CD4-positive, alpha-beta memory T cell (primary cell): ENCODE measurements at regions not wholly inside any gene's neighbourhood (a gene's known extent, or its start where the extent isn't known, plus 50 kb on each side); places are given as distances from the start of the nearest gene placed in this dataset.
A peak's percentile ranks its signal among the peaks of the same experiment; 100 is the strongest.
"Not testable (repeated sequence)": the region's sequence is repeated elsewhere in the genome, so short reads cannot be mapped to it uniquely, and the experiment has no call there.

ENCODE experiments used
- CTCF ChIA-PET: fragments of 350-600 bp; sonication (Branson Sonifier 250); formaldehyde crosslinking; loops from one replicate; lab custom pipeline; 2021; ENCODE audit warnings: inconsistent platforms; ENCODE audit not compliant: partially characterized antibody; lab: Charles Lee
- POLR2A ChIA-PET: fragments of 350-600 bp; sonication (Branson Sonifier 250); formaldehyde crosslinking; loops from one replicate; lab custom pipeline; 2021; ENCODE audit not compliant: partially characterized antibody; lab: Charles Lee
- DNase-seq, 5 donors: peaks; one replicate each; pipeline versions ENCODE4 v3.0.0 to v3.0.0-alpha.2; 2020 to 2022; ENCODE audit warnings: mixed read lengths in 1 of 5
- H3K27ac ChIP-seq: one replicate; pipeline ENCODE4 v1.7.0; 2013; ENCODE audit warnings: low read depth, low read length
- H3K27me3 ChIP-seq: 2 replicates; pipeline ENCODE4 v1.7.0; 2013; ENCODE audit warnings: mild to moderate bottlenecking, low read length, moderate library complexity; ENCODE audit not compliant: insufficient read depth
- H3K36me3 ChIP-seq: 2 replicates; pipeline ENCODE4 v1.7.0; 2013; ENCODE audit warnings: mild to moderate bottlenecking, low read length, moderate library complexity; ENCODE audit not compliant: insufficient read depth
- H3K4me1 ChIP-seq: 2 replicates; pipeline ENCODE4 v1.7.0; 2013; ENCODE audit warnings: mild to moderate bottlenecking, low read length, moderate library complexity; ENCODE audit not compliant: insufficient read depth
- H3K4me3 ChIP-seq, 2 donors: one replicate each; pipeline ENCODE4 v1.7.0; 2013; ENCODE audit warnings: low read length in 2 of 2, mild to moderate bottlenecking in 1 of 2
- H3K9me3 ChIP-seq, 2 donors: one replicate each; pipeline ENCODE4 v1.7.0; 2013; ENCODE audit warnings: low read length in 2 of 2, control low read depth in 1 of 2; ENCODE audit not compliant: control insufficient read depth in 1 of 2
- H3K27ac Mint-ChIP-seq, 7 donors: one replicate each; pipeline ENCODE4 v1.8.0; 2020 to 2021; ENCODE audit warnings: mixed read lengths in 7 of 7, mild to moderate bottlenecking in 6 of 7, inconsistent platforms in 3 of 7, moderate library complexity in 3 of 7
- H3K27me3 Mint-ChIP-seq, 2 donors: one replicate each; pipeline ENCODE4 v1.8.0; 2020 to 2021; ENCODE audit warnings: mixed read lengths in 2 of 2
- H3K36me3 Mint-ChIP-seq, 2 donors: one replicate each; pipeline ENCODE4 v1.8.0; 2020 to 2021; ENCODE audit warnings: mixed read lengths in 2 of 2, inconsistent platforms in 1 of 2, mild to moderate bottlenecking in 1 of 2
- H3K4me1 Mint-ChIP-seq, 4 donors: one replicate each; pipeline ENCODE4 v1.8.0; 2020 to 2021; ENCODE audit warnings: mixed read lengths in 4 of 4, mild to moderate bottlenecking in 1 of 4
- H3K4me3 Mint-ChIP-seq, 8 donors: one replicate each; pipeline ENCODE4 v1.8.0; 2020 to 2021; ENCODE audit warnings: mixed read lengths in 8 of 8, mild to moderate bottlenecking in 7 of 8, moderate library complexity in 6 of 8, inconsistent platforms in 3 of 8
- H3K9me3 Mint-ChIP-seq, 8 donors: one replicate each; pipeline ENCODE4 v1.8.0; 2020 to 2021; ENCODE audit warnings: mixed read lengths in 8 of 8, mild to moderate bottlenecking in 5 of 8, inconsistent platforms in 3 of 8, moderate library complexity in 1 of 8
- intact Hi-C: fragments of 100-400 bp; cut with micrococcal nuclease; formaldehyde crosslinking; loops from one replicate; pipeline ENCODE4 v1.15.1; 2023

- no peaks in the 10 kb centered on the region for H3K36me3 Mint-ChIP-seq
- H3K36me3 ChIP-seq = no peaks in the 10 kb centered on the region
- ChIA-PET POLR2A (no interaction called here), CTCF (no interaction called here)
- H3K27me3 ChIP-seq = no peaks in the 10 kb centered on the region
- H3K27ac ChIP-seq = no peak overlapping the region
- H3K4me3 ChIP-seq = no peak overlapping the region
- H3K9me3 ChIP-seq = no peaks in the 10 kb centered on the region
- H3K27me3 Mint-ChIP-seq = peaks cover 4 to 6% of the 10 kb centered on the region in 2 donors
- H3K27ac Mint-ChIP-seq = no peak overlapping the region
- no peaks in the 10 kb centered on the region for H3K9me3 Mint-ChIP-seq
- no peak overlapping the region for H3K4me3 Mint-ChIP-seq
- no peaks in the 10 kb centered on the region for H3K4me1 ChIP-seq
- intact Hi-C loops = no loop called here
- no peak for DNase-seq
- H3K4me1 Mint-ChIP-seq = no peaks in the 10 kb centered on the region
These were observed 467.6 kb downstream of the RNF144A start for GRCh38 chr2:7384773-7385349.

- H3K27me3 ChIP-seq, H3K4me3 ChIP-seq, H3K36me3 Mint-ChIP-seq, H3K9me3 ChIP-seq, H3K27me3 Mint-ChIP-seq, H3K27ac ChIP-seq, CTCF ChIA-PET, DNase-seq, H3K36me3 ChIP-seq, H3K9me3 Mint-ChIP-seq, intact Hi-C loops, H3K4me3 Mint-ChIP-seq, H3K4me1 ChIP-seq, H3K27ac Mint-ChIP-seq, POLR2A ChIA-PET, H3K4me1 Mint-ChIP-seq: not testable (repeated sequence)
These were observed 473.1 kb downstream of the RNF144A start for GRCh38 chr2:7390311-7390710.

DNA sequence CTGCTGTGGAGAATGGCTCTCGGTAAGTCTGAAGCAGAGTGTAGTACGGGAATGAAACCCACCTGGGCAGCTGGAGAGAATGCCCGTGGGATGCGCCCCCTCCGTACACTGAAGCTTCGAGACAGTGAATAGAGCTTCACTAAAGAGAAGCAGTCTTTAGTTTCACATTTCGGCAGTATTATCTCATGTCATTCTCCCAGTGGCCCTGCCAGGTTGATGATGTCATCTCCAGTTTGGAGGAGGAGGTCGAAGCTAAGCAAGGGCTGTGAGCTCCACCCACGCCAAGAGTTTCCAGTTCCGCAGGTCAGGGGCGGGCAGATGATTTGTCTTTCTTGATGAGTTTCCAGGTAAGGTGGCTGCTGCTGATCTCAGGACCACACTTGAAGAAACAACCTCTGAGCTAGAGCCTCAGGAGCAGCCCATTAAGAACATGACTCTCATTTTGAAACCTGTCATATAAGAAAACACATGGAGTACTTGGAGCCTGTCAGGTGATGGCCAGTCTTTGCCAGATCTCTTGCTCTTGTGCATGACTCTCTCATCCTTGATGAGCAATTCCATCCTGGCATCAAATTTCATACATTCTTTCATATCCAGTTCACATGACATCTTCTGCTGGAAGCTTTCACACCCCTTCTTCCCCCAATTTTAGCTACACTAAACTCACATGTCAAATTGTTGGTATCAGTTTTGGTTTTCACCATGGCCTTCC is 475.0 kb downstream of the RNF144A start:
- no peaks in the 10 kb centered on the region for H3K4me1 Mint-ChIP-seq
- H3K27ac Mint-ChIP-seq = peak overlapping the region in 1 of 7 donors; percentile 38
- no peaks in the 10 kb centered on the region for H3K36me3 Mint-ChIP-seq
- no peak overlapping the region for H3K4me3 Mint-ChIP-seq
- no peaks in the 10 kb centered on the region for H3K4me1 ChIP-seq
- peaks cover 3 to 10% of the 10 kb centered on the region in 2 donors for H3K27me3 Mint-ChIP-seq
- POLR2A ChIA-PET = no interaction called here
- CTCF ChIA-PET = interaction anchor here (1.4 kb wide), 1 partner anchor 36 kb away, joined by 3 read pairs; no protein-coding TSS in a partner anchor
- H3K27me3 ChIP-seq = no peaks in the 10 kb centered on the region
- no peak overlapping the region for H3K4me3 ChIP-seq
- no peak for DNase-seq
- no peak overlapping the region for H3K27ac ChIP-seq
- intact Hi-C loops = no loop called here
- H3K9me3 Mint-ChIP-seq = no peaks in the 10 kb centered on the region
- no peaks in the 10 kb centered on the region for H3K36me3 ChIP-seq
- no peaks in the 10 kb centered on the region for H3K9me3 ChIP-seq

DNA sequence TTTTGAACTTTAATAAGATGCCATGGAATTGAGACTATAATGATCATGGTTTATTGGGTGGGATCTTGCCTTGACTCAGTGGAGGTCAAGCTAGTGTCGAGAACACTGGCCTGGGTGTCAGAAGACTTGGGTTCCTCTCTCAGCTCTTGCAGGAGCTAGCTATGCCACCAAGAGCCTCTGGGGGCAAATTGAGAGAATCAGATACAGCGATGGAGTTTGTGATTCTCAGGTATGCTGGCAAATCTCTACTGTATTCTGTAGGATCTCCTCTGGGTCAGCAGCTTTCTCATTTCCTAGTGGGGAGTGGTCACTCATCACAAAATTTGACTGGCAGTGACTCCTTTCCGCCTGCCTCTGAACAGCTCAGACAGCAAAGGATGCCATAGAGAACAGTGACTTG is 477.0 kb downstream of the RNF144A start:
- no peak overlapping the region for H3K4me3 ChIP-seq
- Mint-ChIP-seq H3K9me3 (no peaks in the 10 kb centered on the region), H3K36me3 (no peaks in the 10 kb centered on the region), H3K27ac (no peak overlapping the region), H3K4me3 (no peak overlapping the region), H3K27me3 (peaks cover 3 to 10% of the 10 kb centered on the region in 2 donors), H3K4me1 (no peaks in the 10 kb centered on the region)
- POLR2A ChIA-PET = no interaction called here
- H3K4me1 ChIP-seq = no peaks in the 10 kb centered on the region
- intact Hi-C loops = no loop called here
- H3K36me3 ChIP-seq = no peaks in the 10 kb centered on the region
- CTCF ChIA-PET = interaction anchor here (1.2 kb wide), 1 partner anchor 11 kb away, joined by 3 read pairs; no protein-coding TSS in a partner anchor
- no peaks in the 10 kb centered on the region for H3K9me3 ChIP-seq
- H3K27me3 ChIP-seq = no peaks in the 10 kb centered on the region
- DNase-seq = no peak
- no peak overlapping the region for H3K27ac ChIP-seq

GRCh38 chr2:7400628-7401027 is 483.4 kb downstream of the RNF144A start:
- peaks cover 15% of the 10 kb centered on the region for H3K4me1 ChIP-seq
- Mint-ChIP-seq H3K9me3 (no peaks in the 10 kb centered on the region), H3K27ac (no peak overlapping the region), H3K27me3 (peaks cover 7 to 10% of the 10 kb centered on the region in 2 donors), H3K36me3 (no peaks in the 10 kb centered on the region), H3K4me3 (no peak overlapping the region), H3K4me1 (peaks cover 11 to 18% (median 15%) of the 10 kb centered on the region in 4 donors)
- CTCF ChIA-PET = no interaction called here
- intact Hi-C loops = no loop called here
- H3K27me3 ChIP-seq = peaks cover 5% of the 10 kb centered on the region
- H3K4me3 ChIP-seq = no peak overlapping the region
- no peaks in the 10 kb centered on the region for H3K9me3 ChIP-seq
- H3K27ac ChIP-seq = no peak overlapping the region
- DNase-seq = no peak
- H3K36me3 ChIP-seq = no peaks in the 10 kb centered on the region
- POLR2A ChIA-PET = no interaction called here

GRCh38 chr2:7403092-7403775 is 486.0 kb downstream of the RNF144A start:
- H3K36me3 ChIP-seq = no peaks in the 10 kb centered on the region
- no peak overlapping the region for H3K27ac ChIP-seq
- Mint-ChIP-seq H3K27ac (no peak overlapping the region), H3K9me3 (no peaks in the 10 kb centered on the region), H3K4me3 (peak overlapping the region in 3 of 8 donors; percentile 2 to 44 (median 42)), H3K4me1 (peaks cover 11 to 18% (median 15%) of the 10 kb centered on the region in 4 donors), H3K36me3 (no peaks in the 10 kb centered on the region), H3K27me3 (peaks cover 8 to 10% of the 10 kb centered on the region in 2 donors)
- ChIA-PET POLR2A (no interaction called here), CTCF (interaction anchor here (2.3 kb wide), 1 partner anchor 199 kb away, joined by 6 read pairs; no protein-coding TSS in a partner anchor)
- no peak overlapping the region for H3K4me3 ChIP-seq
- peaks cover 5% of the 10 kb centered on the region for H3K27me3 ChIP-seq
- intact Hi-C loops = no loop called here
- H3K9me3 ChIP-seq = no peaks in the 10 kb centered on the region
- peaks cover 15% of the 10 kb centered on the region for H3K4me1 ChIP-seq
- peak in 2 of 5 donors; percentile 18 to 32 for DNase-seq
